Stimulated activated naive B cell treated with anti-CD40 and anti-IgM and Interleukin-4, amounts not matched to agents 10 μg/mL and 1 μg/mL and 100 μg/mL, for 72 hours (primary cell): ENCODE measurements at regions not wholly inside any gene's neighbourhood (a gene's known extent, or its start where the extent isn't known, plus 50 kb on each side); places are given as distances from the start of the nearest gene placed in this dataset.

Experiments
- ATAC-seq, 2 donors: fragments of 150-1000 bp; cut with Tn5 transposase; replicated peaks; 2 replicates each; pipeline ENCODE4 v1.10.0; 2021; ENCODE audit warnings: moderate library complexity in 1 of 2
- DNase-seq: peaks from one replicate; pipeline ENCODE4 v3.0.0; 2021
- H3K27ac Mint-ChIP-seq: one replicate; pipeline ENCODE4 v1.8.0; 2022; ENCODE audit warnings: mild to moderate bottlenecking, mixed read lengths
- H3K27me3 Mint-ChIP-seq, 2 donors: one replicate each; pipeline ENCODE4 v1.8.0; 2022; ENCODE audit warnings: mixed read lengths in 2 of 2
- H3K36me3 Mint-ChIP-seq, 2 donors: one replicate each; pipeline ENCODE4 v1.8.0; 2022; ENCODE audit warnings: mixed read lengths in 2 of 2, mild to moderate bottlenecking in 1 of 2
- H3K4me1 Mint-ChIP-seq, 2 donors: one replicate each; pipeline ENCODE4 v1.8.0; 2022; ENCODE audit warnings: mixed read lengths in 2 of 2, mild to moderate bottlenecking in 1 of 2
- H3K4me3 Mint-ChIP-seq, 2 donors: one replicate each; pipeline ENCODE4 v1.8.0; 2022; ENCODE audit warnings: mild to moderate bottlenecking in 2 of 2, mixed read lengths in 2 of 2, moderate library complexity in 1 of 2
- H3K9me3 Mint-ChIP-seq, 2 donors: one replicate each; pipeline ENCODE4 v1.8.0; 2022; ENCODE audit warnings: mixed read lengths in 2 of 2, mild to moderate bottlenecking in 1 of 2

DNA sequence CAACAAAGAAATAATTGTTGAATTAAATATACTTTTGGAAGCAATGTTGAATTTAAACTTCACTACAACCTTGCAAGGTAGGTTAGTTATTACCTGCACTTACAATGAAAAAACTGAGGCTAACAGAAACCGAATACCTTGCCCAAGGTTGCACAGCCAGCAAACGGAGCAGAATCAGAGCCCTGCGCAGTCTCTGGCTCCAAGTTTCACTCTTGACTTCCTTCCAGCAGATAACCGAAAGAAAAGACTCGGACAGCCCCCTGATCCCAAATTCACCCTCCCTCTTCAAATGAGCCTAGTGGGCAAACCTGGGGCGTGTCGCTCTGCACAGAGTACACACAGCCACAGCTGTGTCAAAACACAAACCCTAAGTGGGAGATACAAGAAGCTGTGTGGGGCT lies 72.1 kb upstream of the FOXQ1 start:
- no peak overlapping the region for H3K4me3 Mint-ChIP-seq

DNA sequence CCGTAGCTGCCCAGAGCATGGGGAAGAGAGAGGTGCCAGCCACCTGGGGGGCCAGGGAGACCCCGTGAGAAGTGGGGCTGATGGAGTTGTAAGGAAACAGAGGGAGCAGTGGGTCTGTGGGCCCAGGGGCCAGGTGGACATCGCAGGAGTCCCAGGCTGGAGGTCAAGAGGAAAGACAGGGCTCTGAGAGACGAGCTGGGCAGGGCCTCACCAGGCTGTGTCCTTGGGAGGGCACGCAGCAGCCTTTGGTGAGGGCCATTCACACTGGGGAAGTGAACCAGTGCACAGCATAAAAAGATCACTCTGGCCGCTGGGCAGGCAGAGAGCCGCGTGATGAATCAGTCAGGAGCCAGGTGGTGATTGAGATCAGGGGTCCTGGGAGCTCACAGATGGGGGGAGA lies 73.9 kb upstream of the FOXQ1 start:
- H3K27me3 Mint-ChIP-seq = peaks cover 22 to 24% of the 10 kb centered on the region in 2 donors

More for the DNA sequence above, 72.1 kb upstream of the FOXQ1 start:
- H3K9me3 Mint-ChIP-seq = no peaks in the 10 kb centered on the region
- DNase-seq = no peak
- no peak overlapping the region for H3K27ac Mint-ChIP-seq
- peaks cover 15 to 24% of the 10 kb centered on the region in 2 donors for H3K27me3 Mint-ChIP-seq
- H3K36me3 Mint-ChIP-seq = no peaks in the 10 kb centered on the region
- H3K4me1 Mint-ChIP-seq = no peaks in the 10 kb centered on the region
- no peak for ATAC-seq

DNA sequence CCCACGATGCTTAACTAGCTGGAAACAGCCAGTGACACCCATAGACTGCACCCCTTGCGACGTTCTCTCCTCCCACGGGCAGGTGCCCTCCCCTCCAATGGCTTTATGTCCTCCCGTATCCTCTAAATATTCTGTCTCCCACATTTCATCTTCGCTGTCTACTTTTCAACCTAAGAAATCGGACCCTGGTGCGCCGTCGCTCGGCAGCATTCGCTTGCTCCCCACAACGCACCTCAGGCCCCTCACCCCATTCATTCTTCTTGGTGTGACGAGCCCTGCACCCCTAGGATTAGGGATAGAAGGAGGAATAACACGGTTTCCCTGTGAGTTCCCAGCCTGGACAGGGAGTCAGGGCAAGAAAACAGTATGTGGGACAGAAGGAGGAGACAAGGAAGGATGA lies 74.3 kb upstream of the FOXQ1 start:
- H3K4me3 Mint-ChIP-seq = no peak overlapping the region
- H3K9me3 Mint-ChIP-seq = no peaks in the 10 kb centered on the region
- DNase-seq (no peak), ATAC-seq (no peak)
- no peak overlapping the region for H3K27ac Mint-ChIP-seq
- peaks cover 22 to 24% of the 10 kb centered on the region in 2 donors for H3K27me3 Mint-ChIP-seq
- no peaks in the 10 kb centered on the region for H3K4me1 Mint-ChIP-seq
- H3K36me3 Mint-ChIP-seq = no peaks in the 10 kb centered on the region

More for the DNA sequence above, 73.9 kb upstream of the FOXQ1 start:
- no peak for DNase-seq
- H3K36me3 Mint-ChIP-seq = no peaks in the 10 kb centered on the region
- H3K27ac Mint-ChIP-seq = no peak overlapping the region
- H3K4me3 Mint-ChIP-seq = no peak overlapping the region
- no peaks in the 10 kb centered on the region for H3K9me3 Mint-ChIP-seq
- H3K4me1 Mint-ChIP-seq = no peaks in the 10 kb centered on the region
- no peak for ATAC-seq

DNA sequence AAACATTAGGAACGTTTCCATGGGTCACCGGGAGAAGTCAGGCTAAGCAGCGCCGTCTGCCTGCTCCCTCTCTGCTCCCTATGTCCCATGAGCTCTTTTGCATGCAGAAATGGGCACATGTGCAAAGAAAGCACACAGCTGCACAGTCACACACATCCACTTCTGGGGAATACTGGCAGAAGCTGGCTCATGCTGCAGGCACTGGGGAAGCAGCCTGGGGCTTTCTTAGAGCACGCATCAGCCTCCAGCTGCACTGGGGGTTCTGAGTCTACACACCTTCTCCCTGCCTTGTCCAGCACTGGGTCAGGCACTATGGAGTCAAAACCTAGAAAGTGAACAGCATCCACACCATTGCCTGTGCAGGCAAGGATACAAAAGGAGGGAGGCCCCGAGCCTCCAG lies 76.1 kb upstream of the FOXQ1 start:
- Mint-ChIP-seq H3K27ac (no peak overlapping the region), H3K4me1 (peaks cover 0 to 1% of the 10 kb centered on the region in 2 donors), H3K36me3 (no peaks in the 10 kb centered on the region), H3K4me3 (no peak overlapping the region), H3K9me3 (no peaks in the 10 kb centered on the region), H3K27me3 (peaks cover 18 to 26% of the 10 kb centered on the region in 2 donors)
- ATAC-seq (no peak), DNase-seq (no peak)

DNA sequence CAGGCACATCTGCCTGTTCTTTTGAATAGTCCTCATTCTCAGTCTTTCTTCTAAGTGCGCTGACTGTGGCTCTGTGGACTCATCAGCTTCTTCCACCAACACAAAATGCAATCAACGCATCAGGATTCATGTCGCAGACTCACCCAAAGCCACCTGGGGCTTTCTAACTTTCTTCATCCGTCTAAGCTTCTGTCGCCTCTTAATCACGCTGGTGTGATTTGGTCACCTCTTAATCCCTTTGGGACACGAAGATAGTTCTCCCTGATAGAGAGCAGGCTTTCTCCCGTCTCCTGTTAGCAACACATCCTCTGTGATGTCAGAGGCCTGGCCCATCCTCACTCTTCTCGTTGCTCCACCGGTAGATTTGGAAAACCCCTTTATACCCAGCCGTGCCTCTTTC lies 78.0 kb upstream of the FOXQ1 start:
- peaks cover 0 to 1% of the 10 kb centered on the region in 2 donors for H3K4me1 Mint-ChIP-seq
- no peak overlapping the region for H3K27ac Mint-ChIP-seq
- DNase-seq = no peak
- no peaks in the 10 kb centered on the region for H3K36me3 Mint-ChIP-seq
- no peak overlapping the region for H3K4me3 Mint-ChIP-seq
- no peaks in the 10 kb centered on the region for H3K9me3 Mint-ChIP-seq
- peaks cover 22 to 29% of the 10 kb centered on the region in 2 donors for H3K27me3 Mint-ChIP-seq
- ATAC-seq = no peak

DNA sequence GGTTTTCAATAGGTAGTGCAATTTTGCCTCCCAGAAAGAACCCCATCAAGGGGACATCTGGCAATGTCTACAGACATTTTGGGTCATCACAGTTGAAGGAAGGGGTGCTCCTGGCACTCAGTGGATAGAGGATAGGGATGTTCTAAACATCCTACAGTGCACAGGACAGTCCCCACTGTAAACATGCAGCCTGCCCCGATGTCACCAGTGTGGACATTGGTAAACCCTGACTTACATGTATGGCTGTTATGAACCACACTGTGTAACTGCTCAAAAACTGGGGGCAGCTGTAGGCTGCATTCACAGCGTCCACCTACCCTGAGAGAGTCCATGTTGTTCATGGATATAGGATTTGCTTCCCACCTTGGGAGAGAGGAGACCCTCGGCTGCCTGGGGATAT lies 79.3 kb upstream of the FOXQ1 start:
- no peak overlapping the region for H3K27ac Mint-ChIP-seq
- H3K4me1 Mint-ChIP-seq = peaks cover 0 to 1% of the 10 kb centered on the region in 2 donors
- no peaks in the 10 kb centered on the region for H3K9me3 Mint-ChIP-seq
- no peak for DNase-seq
- no peak overlapping the region for H3K4me3 Mint-ChIP-seq
- H3K36me3 Mint-ChIP-seq = no peaks in the 10 kb centered on the region
- no peak for ATAC-seq
- peaks cover 14 to 19% of the 10 kb centered on the region in 2 donors for H3K27me3 Mint-ChIP-seq

DNA sequence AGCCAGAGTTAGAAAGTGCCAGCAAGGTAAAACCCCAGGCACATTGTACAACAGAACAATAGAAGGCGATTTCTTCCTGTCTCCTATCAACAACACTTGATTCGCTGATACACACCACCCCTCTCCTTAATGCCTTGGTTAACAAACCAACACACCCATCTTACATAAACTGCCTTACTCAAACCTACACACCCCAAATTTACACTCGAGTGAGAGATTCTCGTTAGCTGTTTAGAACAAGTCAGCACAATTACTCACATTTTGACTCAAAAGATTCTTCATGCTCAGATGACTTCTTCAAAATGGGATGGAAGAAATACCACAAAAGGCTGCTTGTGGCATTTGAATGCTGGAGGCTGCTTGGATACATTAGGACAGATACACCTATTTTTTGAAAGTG lies 80.0 kb upstream of the FOXQ1 start:
- ATAC-seq (no peak), DNase-seq (no peak)
- H3K4me3 Mint-ChIP-seq = no peak overlapping the region
- peaks cover 14 to 18% of the 10 kb centered on the region in 2 donors for H3K27me3 Mint-ChIP-seq
- peaks cover 0 to 1% of the 10 kb centered on the region in 2 donors for H3K4me1 Mint-ChIP-seq
- no peaks in the 10 kb centered on the region for H3K9me3 Mint-ChIP-seq
- H3K36me3 Mint-ChIP-seq = no peaks in the 10 kb centered on the region
- no peak overlapping the region for H3K27ac Mint-ChIP-seq

DNA sequence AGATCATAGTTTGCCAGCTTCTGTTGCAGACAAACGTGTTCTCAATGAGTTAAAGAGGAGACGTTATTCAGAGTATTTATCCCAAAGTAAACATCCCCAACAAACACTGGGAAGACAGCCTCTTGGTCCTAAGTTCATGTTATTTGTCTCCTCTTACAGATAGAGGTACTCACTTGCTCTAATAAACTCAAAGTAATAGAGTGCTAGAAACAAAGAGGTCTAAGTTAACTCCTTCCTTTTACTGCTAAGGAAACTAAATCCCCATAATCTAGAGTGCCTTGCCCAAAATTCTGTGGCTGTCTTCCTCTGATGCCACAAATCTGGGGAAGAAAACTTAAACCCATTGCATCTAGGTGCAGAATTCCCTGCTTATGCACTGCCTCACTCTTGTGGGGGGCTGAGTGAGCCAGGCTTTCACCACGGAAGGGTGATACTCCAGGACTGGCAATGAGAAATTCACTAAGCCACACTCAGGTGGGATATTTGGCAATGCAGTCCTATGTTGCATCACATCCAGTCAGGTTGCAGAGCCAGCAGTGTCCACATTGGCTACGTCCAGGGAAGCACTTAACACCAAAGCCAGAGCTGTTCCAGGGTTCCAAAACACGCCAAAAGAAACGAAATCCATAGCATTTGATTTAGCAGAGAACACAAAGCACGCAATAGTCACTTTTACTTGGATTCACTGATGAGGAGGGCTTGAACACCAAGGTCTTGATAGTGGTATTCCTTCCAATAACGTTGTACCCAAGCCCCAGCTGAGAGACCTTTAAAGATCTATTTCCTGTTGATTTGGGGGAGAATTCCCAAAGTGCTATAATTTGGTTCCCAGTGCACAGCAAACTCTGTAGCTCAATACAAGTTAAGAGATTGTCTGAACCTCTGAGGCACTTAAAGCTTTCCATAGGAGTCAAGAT lies 81.0 kb upstream of the FOXQ1 start:
- Mint-ChIP-seq H3K27me3 (peaks cover 22 to 28% of the 10 kb centered on the region in 2 donors), H3K4me1 (peaks cover 0 to 1% of the 10 kb centered on the region in 2 donors), H3K36me3 (no peaks in the 10 kb centered on the region), H3K27ac (no peak overlapping the region), H3K4me3 (no peak overlapping the region), H3K9me3 (no peaks in the 10 kb centered on the region)
- no peak for DNase-seq
- ATAC-seq = no peak

DNA sequence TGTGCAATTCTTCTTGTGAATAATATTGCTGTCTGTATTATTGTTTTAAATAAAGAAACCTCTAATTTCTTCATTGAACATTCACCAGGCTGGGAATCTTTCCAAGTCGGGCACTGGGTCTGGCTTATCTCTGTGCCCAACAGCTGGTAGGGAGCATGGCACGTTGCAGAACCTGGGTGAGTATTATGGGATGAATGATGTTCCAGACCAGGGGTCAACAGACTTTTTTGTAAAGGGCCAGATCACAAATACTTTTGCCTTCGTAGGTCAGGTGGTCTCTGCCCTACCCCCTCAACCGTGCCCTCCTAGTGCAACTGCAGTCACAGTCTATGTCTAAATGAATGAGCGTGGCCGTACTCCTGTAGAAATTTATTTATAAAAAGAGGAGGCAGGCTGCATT lies 81.6 kb upstream of the FOXQ1 start:
- no peak for ATAC-seq
- no peak for DNase-seq
- Mint-ChIP-seq H3K9me3 (no peaks in the 10 kb centered on the region), H3K36me3 (no peaks in the 10 kb centered on the region), H3K4me3 (no peak overlapping the region), H3K4me1 (peaks cover 0 to 1% of the 10 kb centered on the region in 2 donors), H3K27ac (no peak overlapping the region), H3K27me3 (peaks cover 22 to 29% of the 10 kb centered on the region in 2 donors)

DNA sequence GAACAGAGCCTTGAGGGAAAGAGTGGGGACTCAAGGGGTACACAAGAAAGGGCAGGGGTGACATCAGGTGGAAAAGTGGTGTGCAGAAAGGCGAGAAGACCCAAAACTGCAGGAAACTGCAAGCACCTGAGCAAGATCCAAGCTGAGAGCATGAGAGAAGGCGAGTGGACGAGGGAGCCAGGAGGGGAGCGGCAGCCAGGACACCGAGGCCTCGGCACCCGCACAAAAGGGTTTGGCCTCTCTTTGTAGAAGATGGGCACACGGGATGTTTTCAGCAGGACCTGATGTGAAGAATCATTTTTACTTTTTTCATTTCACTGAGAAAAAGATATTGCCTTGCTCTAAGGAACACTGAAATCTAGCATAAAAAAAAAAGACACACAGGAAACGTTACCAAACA lies 82.1 kb upstream of the FOXQ1 start:
- H3K27ac Mint-ChIP-seq = no peak overlapping the region
- no peak for ATAC-seq

DNA sequence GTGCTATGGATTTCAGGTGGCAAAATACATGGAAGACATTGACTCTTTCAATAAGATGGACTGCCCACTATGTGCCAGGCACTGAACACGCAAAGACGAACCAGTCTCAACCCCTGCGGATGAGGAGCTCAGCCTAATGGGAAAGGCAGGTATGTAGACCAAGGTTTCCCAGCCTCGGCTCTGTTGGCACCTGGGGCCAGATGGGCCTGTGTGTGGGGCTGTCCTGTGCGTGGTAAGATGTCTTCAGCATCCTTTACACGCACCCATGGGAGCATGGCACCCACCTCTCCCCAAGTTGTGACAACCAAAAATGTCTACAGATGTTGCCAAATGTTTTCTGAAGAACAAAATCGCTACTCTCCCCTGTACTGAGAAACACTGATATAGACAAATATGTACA lies 82.6 kb upstream of the FOXQ1 start:
- H3K4me1 Mint-ChIP-seq = peaks cover 0 to 1% of the 10 kb centered on the region in 2 donors

More for the DNA sequence above, 82.1 kb upstream of the FOXQ1 start:
- DNase-seq = no peak
- peaks cover 0 to 1% of the 10 kb centered on the region in 2 donors for H3K4me1 Mint-ChIP-seq
- no peaks in the 10 kb centered on the region for H3K9me3 Mint-ChIP-seq
- H3K27me3 Mint-ChIP-seq = peaks cover 22 to 31% of the 10 kb centered on the region in 2 donors
- no peaks in the 10 kb centered on the region for H3K36me3 Mint-ChIP-seq
- no peak overlapping the region for H3K4me3 Mint-ChIP-seq

DNA sequence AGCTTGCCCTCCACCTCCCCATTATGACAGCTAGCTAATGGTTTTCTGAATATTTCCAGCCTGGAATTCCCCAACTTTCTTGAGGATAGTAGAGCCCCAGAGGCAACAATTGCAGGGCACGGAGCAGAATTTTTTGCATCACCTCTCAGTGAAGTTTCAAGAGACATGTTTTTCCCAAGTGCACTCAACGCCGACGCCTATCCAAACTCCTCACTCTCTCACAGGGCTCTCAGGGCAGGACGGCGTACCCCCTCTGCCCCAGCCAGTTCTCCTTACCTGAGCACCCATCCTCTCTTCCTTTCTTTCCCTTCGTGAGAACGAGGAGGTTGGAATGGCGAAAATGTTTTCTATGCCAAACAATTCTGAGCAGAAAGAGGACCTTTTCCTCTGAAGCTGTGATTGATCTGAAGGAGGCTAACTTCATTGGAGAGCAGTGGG lies 83.1 kb upstream of the FOXQ1 start:
- Mint-ChIP-seq H3K4me3 (no peak overlapping the region), H3K4me1 (peaks cover 0 to 1% of the 10 kb centered on the region in 2 donors), H3K27ac (no peak overlapping the region), H3K9me3 (no peaks in the 10 kb centered on the region), H3K36me3 (no peaks in the 10 kb centered on the region), H3K27me3 (peaks cover 14 to 31% of the 10 kb centered on the region in 2 donors)
- no peak for ATAC-seq
- DNase-seq = no peak

More for the DNA sequence above, 82.6 kb upstream of the FOXQ1 start:
- DNase-seq = no peak
- Mint-ChIP-seq H3K9me3 (no peaks in the 10 kb centered on the region), H3K27ac (no peak overlapping the region), H3K27me3 (peaks cover 19 to 31% of the 10 kb centered on the region in 2 donors), H3K4me3 (no peak overlapping the region), H3K36me3 (no peaks in the 10 kb centered on the region)
- ATAC-seq = no peak

DNA sequence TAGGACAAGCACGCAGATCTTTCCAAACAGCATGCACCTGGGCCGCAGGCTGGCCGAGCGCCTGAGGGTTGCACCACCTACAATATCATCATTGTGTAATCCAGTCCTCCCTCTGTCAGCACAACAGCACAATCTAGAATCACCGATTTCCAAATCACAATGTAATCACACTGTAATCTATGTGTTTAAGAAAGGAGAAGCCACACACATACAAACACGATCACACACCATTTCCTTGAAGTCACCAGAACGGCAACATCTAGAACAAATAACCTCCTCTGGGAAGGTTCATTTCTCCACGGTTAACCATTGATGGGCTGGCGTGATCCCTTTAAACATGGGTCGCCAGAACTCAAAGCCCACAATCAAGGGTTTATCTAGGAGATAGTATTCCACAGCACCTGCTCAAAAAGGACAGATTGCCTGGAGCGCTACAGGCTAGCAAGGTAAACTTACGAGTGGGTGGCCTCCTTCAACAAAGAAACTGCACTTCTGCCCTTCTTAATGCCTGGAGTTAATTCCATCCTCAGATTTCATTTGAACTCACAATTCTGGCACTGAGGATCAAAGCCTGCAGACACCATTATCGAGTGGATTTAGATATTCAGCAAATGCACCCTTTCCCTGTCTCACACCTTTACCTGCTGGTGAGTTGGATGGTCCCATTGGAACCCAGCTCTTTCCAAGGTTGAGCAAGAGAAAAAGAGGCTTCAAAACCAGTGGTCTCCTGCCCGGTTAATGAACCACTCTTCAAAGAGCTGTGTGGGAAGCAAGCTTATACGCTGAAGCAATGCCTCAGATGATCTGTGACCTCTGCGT lies 83.8 kb upstream of the FOXQ1 start:
- ATAC-seq (no peak), DNase-seq (no peak)
- Mint-ChIP-seq H3K36me3 (no peaks in the 10 kb centered on the region), H3K27me3 (peaks cover 14 to 31% of the 10 kb centered on the region in 2 donors), H3K4me3 (no peak overlapping the region), H3K27ac (no peak overlapping the region), H3K9me3 (no peaks in the 10 kb centered on the region), H3K4me1 (peaks cover 0 to 1% of the 10 kb centered on the region in 2 donors)

DNA sequence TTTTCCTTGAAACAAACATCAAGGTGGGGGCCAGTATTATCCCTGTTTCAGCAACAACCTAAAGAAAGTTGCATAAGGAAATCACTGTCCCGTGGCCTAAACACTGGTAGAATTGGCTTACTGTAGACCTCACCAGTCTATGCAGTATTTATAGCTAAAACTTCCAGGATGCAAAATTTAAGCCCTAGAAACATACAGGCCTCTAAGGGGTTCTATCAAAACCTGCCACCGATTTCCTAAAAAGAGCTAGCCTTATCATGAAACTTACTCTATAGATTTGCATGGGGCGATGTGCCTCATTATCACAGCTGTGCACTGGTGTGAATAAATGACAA lies 84.3 kb upstream of the FOXQ1 start:
- no peak overlapping the region for H3K4me3 Mint-ChIP-seq
- peaks cover 14 to 28% of the 10 kb centered on the region in 2 donors for H3K27me3 Mint-ChIP-seq
- no peaks in the 10 kb centered on the region for H3K9me3 Mint-ChIP-seq
- ATAC-seq (no peak), DNase-seq (no peak)
- H3K27ac Mint-ChIP-seq = no peak overlapping the region
- peaks cover 0 to 1% of the 10 kb centered on the region in 2 donors for H3K4me1 Mint-ChIP-seq
- no peaks in the 10 kb centered on the region for H3K36me3 Mint-ChIP-seq
